ENCODE measurements at regions not wholly inside any gene's neighbourhood (a gene's known extent, or its start where the extent isn't known, plus 50 kb on each side); places are given as distances from the start of the nearest gene placed in this dataset.

DNA sequence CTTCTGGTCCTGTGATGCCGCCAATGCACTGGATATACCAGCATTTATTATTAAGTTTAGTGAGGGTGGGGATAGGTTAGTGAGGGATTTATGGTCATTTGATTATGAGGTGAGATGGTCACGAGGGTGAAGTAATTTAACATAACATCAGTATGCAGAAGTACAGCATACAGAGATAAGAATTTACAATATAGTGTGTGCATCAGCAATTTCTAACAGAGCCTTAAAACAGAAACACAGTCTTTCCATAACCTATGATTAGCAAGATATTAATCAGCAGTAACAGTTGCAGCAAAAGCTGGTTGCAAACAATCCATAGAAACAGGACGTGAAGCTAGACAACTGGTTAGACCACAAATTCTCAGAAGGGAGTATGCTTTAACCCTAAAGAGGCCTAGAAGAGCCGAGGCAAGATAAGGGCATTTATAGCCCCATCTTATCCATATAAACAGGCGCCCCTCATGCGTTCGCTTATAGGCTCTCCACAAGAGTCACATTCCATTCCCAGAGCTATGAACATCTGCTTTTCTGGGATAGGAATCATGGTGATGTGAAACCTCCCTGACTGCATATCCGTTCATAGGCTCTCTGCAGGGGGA, 139.8 kb downstream of the OR13A1 start (continued):
- TF ChIP-seq, protein P1, sequence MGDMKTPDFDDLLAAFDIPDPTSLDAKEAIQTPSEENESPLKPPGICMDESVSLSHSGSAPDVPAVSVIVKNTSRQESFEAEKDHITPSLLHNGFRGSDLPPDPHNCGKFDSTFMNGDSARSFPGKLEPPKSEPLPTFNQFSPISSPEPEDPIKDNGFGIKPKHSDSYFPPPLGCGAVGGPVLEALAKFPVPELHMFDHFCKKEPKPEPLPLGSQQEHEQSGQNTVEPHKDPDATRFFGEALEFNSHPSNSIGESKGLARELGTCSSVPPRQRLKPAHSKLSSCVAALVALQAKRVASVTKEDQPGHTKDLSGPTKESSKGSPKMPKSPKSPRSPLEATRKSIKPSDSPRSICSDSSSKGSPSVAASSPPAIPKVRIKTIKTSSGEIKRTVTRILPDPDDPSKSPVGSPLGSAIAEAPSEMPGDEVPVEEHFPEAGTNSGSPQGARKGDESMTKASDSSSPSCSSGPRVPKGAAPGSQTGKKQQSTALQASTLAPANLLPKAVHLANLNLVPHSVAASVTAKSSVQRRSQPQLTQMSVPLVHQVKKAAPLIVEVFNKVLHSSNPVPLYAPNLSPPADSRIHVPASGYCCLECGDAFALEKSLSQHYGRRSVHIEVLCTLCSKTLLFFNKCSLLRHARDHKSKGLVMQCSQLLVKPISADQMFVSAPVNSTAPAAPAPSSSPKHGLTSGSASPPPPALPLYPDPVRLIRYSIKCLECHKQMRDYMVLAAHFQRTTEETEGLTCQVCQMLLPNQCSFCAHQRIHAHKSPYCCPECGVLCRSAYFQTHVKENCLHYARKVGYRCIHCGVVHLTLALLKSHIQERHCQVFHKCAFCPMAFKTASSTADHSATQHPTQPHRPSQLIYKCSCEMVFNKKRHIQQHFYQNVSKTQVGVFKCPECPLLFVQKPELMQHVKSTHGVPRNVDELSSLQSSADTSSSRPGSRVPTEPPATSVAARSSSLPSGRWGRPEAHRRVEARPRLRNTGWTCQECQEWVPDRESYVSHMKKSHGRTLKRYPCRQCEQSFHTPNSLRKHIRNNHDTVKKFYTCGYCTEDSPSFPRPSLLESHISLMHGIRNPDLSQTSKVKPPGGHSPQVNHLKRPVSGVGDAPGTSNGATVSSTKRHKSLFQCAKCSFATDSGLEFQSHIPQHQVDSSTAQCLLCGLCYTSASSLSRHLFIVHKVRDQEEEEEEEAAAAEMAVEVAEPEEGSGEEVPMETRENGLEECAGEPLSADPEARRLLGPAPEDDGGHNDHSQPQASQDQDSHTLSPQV (IDR thresholded peaks at IDR 0.05): 0 out of 2 replicates have a peak, but pooled peaks have one; percentile 19
- TF ChIP-seq NCOA1 (IDR thresholded peaks at IDR 0.05; ENCODE audit: low read depth): peak; percentile 74; the same call in 1 of the 2 replicates
- TF ChIP-seq, protein P2, sequence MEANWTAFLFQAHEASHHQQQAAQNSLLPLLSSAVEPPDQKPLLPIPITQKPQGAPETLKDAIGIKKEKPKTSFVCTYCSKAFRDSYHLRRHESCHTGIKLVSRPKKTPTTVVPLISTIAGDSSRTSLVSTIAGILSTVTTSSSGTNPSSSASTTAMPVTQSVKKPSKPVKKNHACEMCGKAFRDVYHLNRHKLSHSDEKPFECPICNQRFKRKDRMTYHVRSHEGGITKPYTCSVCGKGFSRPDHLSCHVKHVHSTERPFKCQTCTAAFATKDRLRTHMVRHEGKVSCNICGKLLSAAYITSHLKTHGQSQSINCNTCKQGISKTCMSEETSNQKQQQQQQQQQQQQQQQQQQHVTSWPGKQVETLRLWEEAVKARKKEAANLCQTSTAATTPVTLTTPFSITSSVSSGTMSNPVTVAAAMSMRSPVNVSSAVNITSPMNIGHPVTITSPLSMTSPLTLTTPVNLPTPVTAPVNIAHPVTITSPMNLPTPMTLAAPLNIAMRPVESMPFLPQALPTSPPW (CRISPR knock-in tag; IDR thresholded peaks at IDR 0.05): peak; percentile 26; the same call in 1 of the 2 replicates
- TF ChIP-seq GATAD2B (IDR thresholded peaks at IDR 0.05; ENCODE audit: borderline replicate concordance): 0 out of 2 replicates have a peak, but pooled peaks have one; percentile 64
- TF ChIP-seq ZNF311 (CRISPR knock-in tag; IDR thresholded peaks at IDR 0.05): 0 out of 2 replicates have a peak, but pooled peaks have one; percentile 34
- 0 out of 2 replicates have a peak, but pooled peaks have one; percentile 23 for TF ChIP-seq RFX1 (IDR thresholded peaks at IDR 0.05)
- TF ChIP-seq CBFA2T3 (IDR thresholded peaks at IDR 0.05): peak; percentile 92
- TF ChIP-seq MTA2 (IDR thresholded peaks at IDR 0.05; ENCODE audit: low read depth): peak; percentile 77
- TF ChIP-seq CTBP1 (IDR thresholded peaks at IDR 0.05; ENCODE audit: borderline replicate concordance): peak; percentile 50; the same call in 1 of the 2 replicates
- TF ChIP-seq TAF9B (IDR thresholded peaks at IDR 0.05; ENCODE audit: partially characterized antibody): peak; percentile 10
- TF ChIP-seq, protein P3, sequence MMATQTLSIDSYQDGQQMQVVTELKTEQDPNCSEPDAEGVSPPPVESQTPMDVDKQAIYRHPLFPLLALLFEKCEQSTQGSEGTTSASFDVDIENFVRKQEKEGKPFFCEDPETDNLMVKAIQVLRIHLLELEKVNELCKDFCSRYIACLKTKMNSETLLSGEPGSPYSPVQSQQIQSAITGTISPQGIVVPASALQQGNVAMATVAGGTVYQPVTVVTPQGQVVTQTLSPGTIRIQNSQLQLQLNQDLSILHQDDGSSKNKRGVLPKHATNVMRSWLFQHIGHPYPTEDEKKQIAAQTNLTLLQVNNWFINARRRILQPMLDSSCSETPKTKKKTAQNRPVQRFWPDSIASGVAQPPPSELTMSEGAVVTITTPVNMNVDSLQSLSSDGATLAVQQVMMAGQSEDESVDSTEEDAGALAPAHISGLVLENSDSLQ (IDR thresholded peaks at IDR 0.05): 0 out of 2 replicates have a peak, but pooled peaks have one; percentile 13
- TF ChIP-seq ZNF766 (CRISPR knock-in tag; conservative IDR thresholded peaks at IDR 0.05): peak; percentile 80
- TF ChIP-seq PML (IDR thresholded peaks at IDR 0.05; ENCODE audit: low read length): peak; percentile 57; the same call in 1 of the 2 replicates
- 0 out of 4 replicates have a peak, but pooled peaks have one; percentile 37 to 52 for TF ChIP-seq FOXK2 (conservative IDR thresholded peaks at IDR 0.05 in 1 of 2, IDR thresholded peaks at IDR 0.05 in 1 of 2; ENCODE audit: low read depth in 2 of 2)
- TF ChIP-seq EP300 (IDR thresholded peaks at IDR 0.05; ENCODE audit: low read length): peak; percentile 65; the same call in 1 of the 2 replicates
- peak; percentile 22; the same call in 1 of the 2 replicates for TF ChIP-seq EHMT2 (IDR thresholded peaks at IDR 0.05)
- TF ChIP-seq, protein P4, sequence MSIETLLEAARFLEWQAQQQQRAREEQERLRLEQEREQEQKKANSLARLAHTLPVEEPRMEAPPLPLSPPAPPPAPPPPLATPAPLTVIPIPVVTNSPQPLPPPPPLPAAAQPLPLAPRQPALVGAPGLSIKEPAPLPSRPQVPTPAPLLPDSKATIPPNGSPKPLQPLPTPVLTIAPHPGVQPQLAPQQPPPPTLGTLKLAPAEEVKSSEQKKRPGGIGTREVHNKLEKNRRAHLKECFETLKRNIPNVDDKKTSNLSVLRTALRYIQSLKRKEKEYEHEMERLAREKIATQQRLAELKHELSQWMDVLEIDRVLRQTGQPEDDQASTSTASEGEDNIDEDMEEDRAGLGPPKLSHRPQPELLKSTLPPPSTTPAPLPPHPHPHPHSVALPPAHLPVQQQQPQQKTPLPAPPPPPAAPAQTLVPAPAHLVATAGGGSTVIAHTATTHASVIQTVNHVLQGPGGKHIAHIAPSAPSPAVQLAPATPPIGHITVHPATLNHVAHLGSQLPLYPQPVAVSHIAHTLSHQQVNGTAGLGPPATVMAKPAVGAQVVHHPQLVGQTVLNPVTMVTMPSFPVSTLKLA (conservative IDR thresholded peaks at IDR 0.05): peak in 1 of 2 experiments; percentile 27; a peak in 2 of 4 replicates

Data from K562 (cell line).